CD14-positive monocyte (primary cell): ENCODE measurements at regions not wholly inside any gene's neighbourhood (a gene's known extent, or its start where the extent isn't known, plus 50 kb on each side); places are given as distances from the start of the nearest gene placed in this dataset.

ENCODE experiments used
- DNase-seq, 3 donors: peaks; one replicate each; pipeline ENCODE4 v3.0.0-alpha.2; 2011 to 2022
- H2AFZ ChIP-seq: 2 replicates; pipeline ENCODE4 v1.6.0; 2012; ENCODE audit warnings: mild to moderate bottlenecking, low read depth, low read length, inconsistent platforms; ENCODE audit not compliant: insufficient read depth, poor library complexity, severe bottlenecking
- H3K27ac ChIP-seq, 2 donors: 1 replicate in 1 of 2; 2 replicates in 1 of 2; pipeline ENCODE4 v1.5.1; 2012 to 2013; ENCODE audit warnings: low read length in 2 of 2, control low read depth in 1 of 2, inconsistent platforms in 1 of 2, low read depth in 1 of 2, mild to moderate bottlenecking in 1 of 2
- H3K27me3 ChIP-seq, 2 donors: one replicate each; pipeline versions ENCODE4 v1.6.0 to v1.6.1; 2011 to 2013; ENCODE audit warnings: low read length in 2 of 2; ENCODE audit not compliant: control insufficient read depth in 2 of 2, insufficient read depth in 2 of 2
- H3K36me3 ChIP-seq, 2 donors: replicated peaks in 1 of 2; 1 replicate in 1 of 2; 2 replicates in 1 of 2; pipeline versions ENCODE4 v1.5.1 to v1.6.1; 2012 to 2013; ENCODE audit warnings: low read length in 2 of 2, control low read depth in 1 of 2, inconsistent platforms in 1 of 2, mild to moderate bottlenecking in 1 of 2; ENCODE audit not compliant: insufficient read depth in 2 of 2, control insufficient read depth in 1 of 2
- H3K4me1 ChIP-seq, 2 donors: 1 replicate in 1 of 2; 2 replicates in 1 of 2; pipeline versions ENCODE4 v1.5.1 to v1.6.1; 2012 to 2013; ENCODE audit warnings: low read length in 2 of 2, control low read depth in 1 of 2, inconsistent platforms in 1 of 2, mild to moderate bottlenecking in 1 of 2, moderate library complexity in 1 of 2; ENCODE audit not compliant: insufficient read depth in 2 of 2, control insufficient read depth in 1 of 2
- H3K4me2 ChIP-seq: replicated peaks from 2 replicates; pipeline ENCODE3; 2012; ENCODE audit warnings: low read length, moderate library complexity, mild to moderate bottlenecking; ENCODE audit not compliant: poor library complexity, severe bottlenecking; ENCODE audit errors: extremely low read depth
- H3K4me3 ChIP-seq, 3 experiments: fragments of 200-600 bp in 1 of 3; sonication (generic) in 1 of 3; replicated peaks in 1 of 3; 1 replicate in 2 of 3; 2 replicates in 1 of 3; pipeline ENCODE4 v1.5.1; 2011 to 2013; ENCODE audit warnings: low read length in 3 of 3, mild to moderate bottlenecking in 3 of 3, control low read depth in 2 of 3, low read depth in 2 of 3, inconsistent platforms in 1 of 3, moderate library complexity in 1 of 3
- H3K79me2 ChIP-seq: 2 replicates; pipeline ENCODE4 v1.6.0; 2012; ENCODE audit warnings: mild to moderate bottlenecking, control low read depth, inconsistent platforms, low read length, moderate library complexity; ENCODE audit not compliant: insufficient read depth
- H3K9ac ChIP-seq: 2 replicates; pipeline ENCODE4 v1.6.0; 2017; ENCODE audit warnings: low read length, mild to moderate bottlenecking; ENCODE audit not compliant: insufficient read depth, poor library complexity, severe bottlenecking
- H3K9me3 ChIP-seq, 2 donors: replicated peaks in 1 of 2; 1 replicate in 1 of 2; 2 replicates in 1 of 2; pipeline versions ENCODE4 v1.5.1 to v1.6.1; 2012 to 2013; ENCODE audit warnings: low read length in 2 of 2, control low read depth in 1 of 2; ENCODE audit not compliant: control insufficient read depth in 1 of 2, insufficient read depth in 1 of 2
- H4K20me1 ChIP-seq: 2 replicates; pipeline ENCODE4 v1.6.0; 2012; ENCODE audit warnings: mild to moderate bottlenecking, low read length, control low read depth, moderate library complexity; ENCODE audit not compliant: insufficient read depth
- H3K27ac Mint-ChIP-seq, 7 donors: one replicate each; pipeline ENCODE4 v1.8.0; 2020; ENCODE audit warnings: mild to moderate bottlenecking in 7 of 7, mixed read lengths in 7 of 7, moderate library complexity in 6 of 7, inconsistent platforms in 2 of 7
- H3K27me3 Mint-ChIP-seq, 3 donors: one replicate each; pipeline ENCODE4 v1.8.0; 2021 to 2022; ENCODE audit warnings: low read depth in 3 of 3, mild to moderate bottlenecking in 3 of 3, mixed read lengths in 3 of 3, moderate library complexity in 3 of 3, inconsistent platforms in 1 of 3
- H3K36me3 Mint-ChIP-seq, 2 donors: one replicate each; pipeline ENCODE4 v1.8.0; 2020; ENCODE audit warnings: mixed read lengths in 2 of 2, inconsistent platforms in 1 of 2, mild to moderate bottlenecking in 1 of 2
- H3K4me1 Mint-ChIP-seq: one replicate; pipeline ENCODE4 v1.8.0; 2020; ENCODE audit warnings: mild to moderate bottlenecking, mixed read lengths
- H3K4me3 Mint-ChIP-seq, 2 donors: one replicate each; pipeline ENCODE4 v1.8.0; 2020; ENCODE audit warnings: mild to moderate bottlenecking in 2 of 2, mixed read lengths in 2 of 2, moderate library complexity in 1 of 2
- H3K9me3 Mint-ChIP-seq, 7 donors: one replicate each; pipeline ENCODE4 v1.8.0; 2020 to 2022; ENCODE audit warnings: mixed read lengths in 7 of 7, mild to moderate bottlenecking in 6 of 7, moderate library complexity in 6 of 7, inconsistent platforms in 2 of 7
- CTCF ChIP-seq: fragments of 200-600 bp; IDR thresholded peaks from one replicate; pipeline ENCODE4 v1.8.0; 2022; ENCODE audit warnings: antibody characterized with exemption, mild to moderate bottlenecking
- WGBS: methylation state at CpG from one replicate; pipeline ENCODE4 v1.1.5; 2013; ENCODE audit warnings: missing lambda C conversion rate; ENCODE audit not compliant: insufficient coverage; 5-methylcytosine and 5-hydroxymethylcytosine counted together
- intact Hi-C, 2 donors: fragments of 100-400 bp; cut with micrococcal nuclease; formaldehyde crosslinking; loops; one replicate each; pipeline versions ENCODE4 v1.15.0 to v1.15.1; 2023

DNA sequence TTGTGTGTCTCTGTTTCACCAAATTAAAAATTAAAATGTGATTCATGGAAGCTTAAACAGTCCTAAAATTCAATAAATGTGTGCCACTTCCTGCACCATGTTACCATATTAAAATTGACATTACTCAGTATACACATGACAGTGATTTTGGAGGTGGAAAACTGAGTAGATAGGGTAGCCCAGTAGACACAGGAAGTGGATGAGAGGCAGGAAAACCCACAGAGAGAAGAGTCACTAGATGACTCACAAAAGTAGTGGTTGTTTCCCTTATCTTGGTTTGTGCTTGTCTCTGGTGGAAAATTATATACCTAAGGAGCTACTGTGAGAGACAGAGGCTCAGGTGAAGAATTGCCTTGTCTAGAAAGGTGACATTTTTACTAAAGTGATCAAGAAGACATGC, 375.8 kb upstream of the CXorf51B start:
- no peak overlapping the region for H3K4me3 ChIP-seq
- H3K27ac ChIP-seq = no peak overlapping the region
- no peak overlapping the region for H3K4me2 ChIP-seq
- no peaks in the 10 kb centered on the region for H3K4me1 Mint-ChIP-seq
- H3K9me3 ChIP-seq = no peaks in the 10 kb centered on the region
- no peaks in the 10 kb centered on the region for H3K36me3 Mint-ChIP-seq
- no peaks in the 10 kb centered on the region for H3K4me1 ChIP-seq
- no peak overlapping the region for H3K9ac ChIP-seq
- no peaks in the 10 kb centered on the region for H4K20me1 ChIP-seq
- peaks cover 0 to 1% (median 0%) of the 10 kb centered on the region in 3 donors for H3K27me3 Mint-ChIP-seq
- H3K36me3 ChIP-seq = no peaks in the 10 kb centered on the region
- no peak overlapping the region for H2AFZ ChIP-seq
- no peak overlapping the region for H3K27ac Mint-ChIP-seq
- no peak for TF ChIP-seq CTCF
- DNase-seq = no peak
- H3K4me3 Mint-ChIP-seq = no peak overlapping the region
- no peaks in the 10 kb centered on the region for H3K27me3 ChIP-seq
- intact Hi-C loops = no loop called here
- peaks cover 0 to 8% (median 2%) of the 10 kb centered on the region in 7 donors for H3K9me3 Mint-ChIP-seq
- H3K79me2 ChIP-seq = no peaks in the 10 kb centered on the region

GRCh38 chrX:146435472-146435871, 374.1 kb upstream of the CXorf51B start:
- peaks cover 0 to 8% (median 4%) of the 10 kb centered on the region in 7 donors for H3K9me3 Mint-ChIP-seq
- Histone ChIP-seq H3K9me3 (no peaks in the 10 kb centered on the region), H3K4me1 (no peaks in the 10 kb centered on the region), H3K27ac (no peak overlapping the region), H3K9ac (no peak overlapping the region), H3K4me3 (no peak overlapping the region), H3K79me2 (no peaks in the 10 kb centered on the region), H3K27me3 (no peaks in the 10 kb centered on the region), H3K36me3 (no peaks in the 10 kb centered on the region), H2AFZ (no peak overlapping the region), H4K20me1 (no peaks in the 10 kb centered on the region), H3K4me2 (no peak overlapping the region)
- no peak overlapping the region for H3K27ac Mint-ChIP-seq
- 80% methylated on average over 2 of the region's 4 CpGs for WGBS
- intact Hi-C loops = no loop called here
- no peaks in the 10 kb centered on the region for H3K4me1 Mint-ChIP-seq
- TF ChIP-seq CTCF = no peak
- H3K27me3 Mint-ChIP-seq = peaks cover 0 to 4% (median 0%) of the 10 kb centered on the region in 3 donors
- H3K4me3 Mint-ChIP-seq = no peak overlapping the region
- DNase-seq = no peak
- no peaks in the 10 kb centered on the region for H3K36me3 Mint-ChIP-seq
